Cardiac fibroblast (primary cell): ENCODE measurements at regions not wholly inside any gene's neighbourhood (a gene's known extent, or its start where the extent isn't known, plus 50 kb on each side); places are given as distances from the start of the nearest gene placed in this dataset.

Experiments
- DNase-seq, 2 donors: peaks; one replicate each; pipeline versions ENCODE4 v3.0.0 to v3.0.0-alpha.2; 2010; ENCODE audit warnings: low read depth in 2 of 2
- H3K4me3 ChIP-seq, 2 donors: replicated peaks in 1 of 2; 1 replicate in 1 of 2; 2 replicates in 1 of 2; pipeline ENCODE4 v1.5.1; 2011; ENCODE audit warnings: low read depth in 2 of 2, low read length in 2 of 2, mild to moderate bottlenecking in 2 of 2, moderate library complexity in 1 of 2
- TF ChIP-seq, protein P1 (sequence below): IDR thresholded peaks from one replicate; pipeline ENCODE4 v1.5.1; 2011; ENCODE audit warnings: low read depth, mild to moderate bottlenecking, low read length, inconsistent platforms

DNA sequence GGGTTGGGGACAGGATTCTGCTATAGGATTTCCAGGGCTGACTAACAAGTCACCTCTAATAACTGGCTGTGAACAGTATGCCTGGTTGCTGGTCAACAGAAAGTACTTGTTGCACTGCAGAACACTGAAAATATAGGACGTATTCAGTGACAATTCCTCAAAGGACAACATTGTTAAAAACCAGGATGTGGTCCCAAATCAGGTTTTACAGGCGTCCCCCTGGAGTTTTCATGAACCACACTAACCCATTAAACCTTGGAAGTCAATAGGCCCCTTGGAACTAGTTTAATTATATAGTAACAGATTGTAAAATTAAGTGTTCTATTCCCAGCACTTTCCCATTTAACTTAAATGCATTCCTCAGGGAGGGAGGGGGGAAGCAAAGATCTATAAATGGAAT, 495.4 kb downstream of the TBC1D4 start:
- TF ChIP-seq, protein P1, sequence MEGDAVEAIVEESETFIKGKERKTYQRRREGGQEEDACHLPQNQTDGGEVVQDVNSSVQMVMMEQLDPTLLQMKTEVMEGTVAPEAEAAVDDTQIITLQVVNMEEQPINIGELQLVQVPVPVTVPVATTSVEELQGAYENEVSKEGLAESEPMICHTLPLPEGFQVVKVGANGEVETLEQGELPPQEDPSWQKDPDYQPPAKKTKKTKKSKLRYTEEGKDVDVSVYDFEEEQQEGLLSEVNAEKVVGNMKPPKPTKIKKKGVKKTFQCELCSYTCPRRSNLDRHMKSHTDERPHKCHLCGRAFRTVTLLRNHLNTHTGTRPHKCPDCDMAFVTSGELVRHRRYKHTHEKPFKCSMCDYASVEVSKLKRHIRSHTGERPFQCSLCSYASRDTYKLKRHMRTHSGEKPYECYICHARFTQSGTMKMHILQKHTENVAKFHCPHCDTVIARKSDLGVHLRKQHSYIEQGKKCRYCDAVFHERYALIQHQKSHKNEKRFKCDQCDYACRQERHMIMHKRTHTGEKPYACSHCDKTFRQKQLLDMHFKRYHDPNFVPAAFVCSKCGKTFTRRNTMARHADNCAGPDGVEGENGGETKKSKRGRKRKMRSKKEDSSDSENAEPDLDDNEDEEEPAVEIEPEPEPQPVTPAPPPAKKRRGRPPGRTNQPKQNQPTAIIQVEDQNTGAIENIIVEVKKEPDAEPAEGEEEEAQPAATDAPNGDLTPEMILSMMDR: no peak
- H3K4me3 ChIP-seq: no peak overlapping the region
- no peak for DNase-seq

DNA sequence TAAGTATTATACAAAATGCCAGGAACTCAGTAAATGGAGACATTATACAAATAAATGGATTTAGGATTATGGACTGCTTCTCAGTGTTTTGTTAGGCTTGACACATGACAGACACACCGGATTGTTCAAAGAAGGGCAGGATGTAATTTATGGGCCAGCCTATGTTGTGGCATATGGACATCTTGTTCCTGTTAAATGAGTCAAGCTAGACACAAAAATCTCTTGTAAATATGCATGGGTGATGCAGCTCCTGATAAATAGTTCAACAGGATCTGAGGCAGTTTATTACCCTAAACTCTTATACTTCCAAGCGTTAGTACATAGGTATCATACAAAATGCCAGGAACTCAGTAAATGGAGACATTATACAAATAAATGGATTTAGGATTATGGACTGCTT, 502.3 kb downstream of the TBC1D4 start:
- TF ChIP-seq, protein P1: no peak
- no peak for DNase-seq
- no peak overlapping the region for H3K4me3 ChIP-seq

DNA sequence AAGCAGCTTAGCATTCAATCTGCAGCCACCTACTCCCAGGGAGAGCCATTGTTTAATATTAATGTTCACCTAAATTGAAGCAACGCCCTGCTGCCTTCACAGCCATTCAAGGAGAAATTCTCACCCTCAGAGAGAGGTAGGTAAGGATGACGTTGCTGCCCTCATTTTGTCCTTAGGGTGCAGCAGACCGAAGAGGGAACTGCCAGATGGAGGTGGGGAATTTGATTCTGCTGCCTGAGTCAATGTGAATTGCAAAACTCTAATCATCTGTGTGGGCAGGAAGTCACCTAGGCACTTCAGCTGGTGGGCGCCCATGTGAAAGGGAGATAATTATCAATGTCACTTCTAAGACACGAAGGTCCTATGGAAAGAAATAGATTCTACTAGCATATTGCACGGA, 503.4 kb downstream of the TBC1D4 start:
- TF ChIP-seq, protein P1: no peak
- no peak for DNase-seq
- H3K4me3 ChIP-seq: no peak overlapping the region

DNA sequence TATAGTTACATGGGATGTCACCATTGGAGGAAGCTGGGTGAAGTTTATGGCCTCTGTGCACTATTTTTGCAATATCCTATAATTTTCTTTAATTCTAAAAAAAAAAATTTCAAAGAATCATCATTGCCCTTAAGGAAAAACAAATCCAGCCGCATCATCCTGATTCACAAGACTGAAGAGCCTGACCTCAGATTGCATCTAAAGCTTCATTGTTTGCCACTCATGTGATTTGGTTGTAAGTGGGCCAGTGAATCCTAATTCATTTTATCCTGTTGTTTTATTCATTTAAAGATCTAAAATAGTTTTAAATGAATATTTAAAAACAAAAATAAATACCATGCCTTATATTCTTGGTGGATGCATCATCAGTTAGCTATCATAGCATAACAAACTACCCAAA, 504.5 kb downstream of the TBC1D4 start:
- TF ChIP-seq, protein P1: no peak
- no peak overlapping the region for H3K4me3 ChIP-seq
- peak in 1 of 2 donors; percentile 17 for DNase-seq

DNA sequence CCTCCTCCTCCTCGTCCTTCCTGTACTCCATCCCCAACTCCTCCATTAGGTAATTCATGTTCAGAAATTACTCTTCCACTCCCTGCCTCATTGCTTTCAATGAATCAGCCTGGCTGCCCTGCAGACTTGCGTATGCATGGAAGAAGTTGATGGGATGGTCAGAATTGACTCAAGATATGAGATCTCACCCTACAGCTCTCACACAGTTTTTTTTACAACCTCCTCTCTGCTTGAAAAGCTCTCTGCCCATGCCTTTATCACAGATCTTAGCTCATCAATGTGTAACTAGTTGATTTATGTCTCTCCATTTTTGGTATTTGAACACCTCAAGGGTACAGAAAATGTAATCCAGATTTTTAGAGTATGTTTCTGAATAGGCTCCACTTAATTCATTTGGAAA, 506.9 kb downstream of the TBC1D4 start:
- TF ChIP-seq, protein P1: no peak
- DNase-seq: no peak
- no peak overlapping the region for H3K4me3 ChIP-seq

DNA sequence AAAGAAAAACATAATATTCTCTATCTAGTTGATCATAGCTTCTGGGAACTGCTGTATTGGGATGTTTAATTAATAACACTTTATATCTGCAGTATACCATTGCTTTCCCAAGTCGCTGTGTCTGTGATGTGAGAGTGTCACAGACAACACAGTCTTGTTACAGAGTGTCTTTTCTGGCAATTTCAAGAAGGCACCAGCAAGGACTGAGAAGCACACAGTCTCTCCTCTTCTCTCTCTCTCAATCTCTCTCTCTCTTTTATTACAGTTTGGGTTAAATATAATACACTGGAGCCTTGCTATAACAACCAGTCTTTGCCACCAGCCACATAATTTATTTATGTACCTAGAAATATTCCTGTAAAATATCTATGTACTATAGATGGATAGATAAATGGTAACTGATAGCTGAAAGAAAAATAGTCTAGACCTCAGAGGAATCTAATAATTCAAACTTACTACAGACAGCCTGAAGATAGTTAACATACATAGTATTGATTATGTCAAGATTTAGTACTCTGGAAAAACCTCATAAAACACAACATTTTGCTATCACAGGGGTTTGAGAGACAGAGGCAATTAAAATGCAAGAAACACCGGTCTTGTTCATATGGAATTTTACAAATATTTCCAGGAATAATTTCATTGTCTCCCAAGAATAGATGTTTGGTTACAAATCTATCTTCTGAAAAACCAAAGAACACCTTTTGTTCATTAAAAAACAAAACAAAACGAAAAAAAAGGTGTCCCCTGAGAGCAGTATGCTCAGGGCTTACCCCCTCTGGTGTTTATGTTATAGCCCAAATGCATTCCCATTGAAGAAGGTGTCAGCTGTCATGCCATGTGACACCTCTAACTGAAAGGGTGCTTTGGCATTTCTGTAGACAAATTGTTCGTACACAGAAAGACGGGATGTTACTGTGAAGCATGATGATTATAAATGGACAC, 507.8 kb downstream of the TBC1D4 start:
- no peak overlapping the region for H3K4me3 ChIP-seq
- DNase-seq: no peak

More for the DNA sequence above, 507.8 kb downstream of the TBC1D4 start:
- TF ChIP-seq, protein P1: no peak
